IMR-90 (cell line): ENCODE measurements at regions not wholly inside any gene's neighbourhood (a gene's known extent, or its start where the extent isn't known, plus 50 kb on each side); places are given as distances from the start of the nearest gene placed in this dataset.

Experiments used
- ATAC-seq: fragments of 200-7000 bp; cut with Tn5 transposase; 2 replicates; pipeline ENCODE4 v1.9.1; 2020; ENCODE audit warnings: low read depth, mild to moderate bottlenecking, moderate library complexity
- BruUV-seq: library from RNA; stranded (reverse); fragments of 400-500 nt; replicated peaks from 2 replicates; lab custom pipeline; 2021; lab: Mats Ljungman, UMichigan
- CTCF ChIA-PET: fragments of 300-600 bp; formaldehyde crosslinking; extraction: SDS; loops from one replicate; lab custom pipeline; 2021; ENCODE audit warnings: antibody characterized with exemption; lab: Yijun Ruan, JAX
- POLR2A ChIA-PET: fragments of 300-600 bp; sonication (Branson Sonifier 250); formaldehyde crosslinking; loops from one replicate; lab custom pipeline; 2022; ENCODE audit warnings: antibody characterized with exemption; ENCODE audit not compliant: unreplicated experiment; lab: Charles Lee
- DNase-seq: peaks from one replicate; pipeline ENCODE4 v3.0.0; 2013
- H2AFZ ChIP-seq: replicated peaks from 2 replicates; pipeline ENCODE3; 2013; ENCODE audit warnings: low read length, mild to moderate bottlenecking; ENCODE audit not compliant: poor library complexity
- H2AK5ac ChIP-seq: 2 replicates; pipeline ENCODE4 v1.6.1; 2013; ENCODE audit warnings: low read depth, low read length, inconsistent platforms
- H2AK9ac ChIP-seq: replicated peaks from 2 replicates; pipeline ENCODE3; 2013; ENCODE audit warnings: mild to moderate bottlenecking, low read depth, low read length, moderate library complexity; ENCODE audit not compliant: poor library complexity
- H2BK120ac ChIP-seq: 2 replicates; pipeline ENCODE4 v1.6.1; 2013; ENCODE audit warnings: low read depth, low read length, inconsistent platforms
- H2BK15ac ChIP-seq: 3 replicates; pipeline ENCODE4 v1.6.1; 2013; ENCODE audit warnings: low read depth, low read length, inconsistent platforms
- H2BK20ac ChIP-seq: 2 replicates; pipeline ENCODE4 v1.6.1; 2013; ENCODE audit warnings: low read depth, mild to moderate bottlenecking, inconsistent platforms, low read length, moderate library complexity
- H2BK5ac ChIP-seq: 2 replicates; pipeline ENCODE4 v1.6.1; 2013; ENCODE audit warnings: mild to moderate bottlenecking, low read depth, low read length, inconsistent platforms; ENCODE audit not compliant: poor library complexity, severe bottlenecking
- H3K14ac ChIP-seq: replicated peaks from 2 replicates; pipeline ENCODE4 v1.6.1; 2013; ENCODE audit warnings: low read depth, low read length, inconsistent platforms
- H3K18ac ChIP-seq: 2 replicates; pipeline ENCODE4 v1.6.1; 2013; ENCODE audit warnings: low read depth, low read length, control low read depth
- H3K23ac ChIP-seq: 2 replicates; pipeline ENCODE4 v1.6.1; 2013; ENCODE audit warnings: low read depth, low read length, inconsistent platforms
- H3K27ac ChIP-seq: 2 replicates; pipeline ENCODE4 v1.5.1; 2013; ENCODE audit warnings: mild to moderate bottlenecking, control low read depth, low read length; ENCODE audit not compliant: insufficient read depth
- H3K27me3 ChIP-seq: 2 replicates; pipeline ENCODE4 v1.6.1; 2013; ENCODE audit warnings: low read length; ENCODE audit not compliant: control insufficient read depth, insufficient read depth
- H3K36me3 ChIP-seq: 2 replicates; pipeline ENCODE4 v1.6.1; 2013; ENCODE audit warnings: low read length, mixed read lengths; ENCODE audit not compliant: control insufficient read depth, insufficient read depth
- H3K4ac ChIP-seq: 2 replicates; pipeline ENCODE4 v1.6.1; 2013; ENCODE audit warnings: low read depth, low read length, inconsistent platforms
- H3K4me1 ChIP-seq: 2 replicates; pipeline ENCODE4 v1.6.1; 2013; ENCODE audit warnings: low read length, mixed read lengths; ENCODE audit not compliant: control insufficient read depth, insufficient read depth
- H3K4me2 ChIP-seq: 2 replicates; pipeline ENCODE4 v1.6.1; 2013; ENCODE audit warnings: low read depth, mild to moderate bottlenecking, control low read depth, low read length, moderate library complexity
- H3K4me3 ChIP-seq: 2 replicates; pipeline ENCODE4 v1.5.1; 2013; ENCODE audit warnings: low read depth, mild to moderate bottlenecking, control low read depth, low read length, moderate library complexity; ENCODE audit not compliant: insufficient read depth
- H3K56ac ChIP-seq: 2 replicates; pipeline ENCODE4 v1.6.1; 2013; ENCODE audit warnings: low read length, inconsistent platforms; ENCODE audit not compliant: insufficient read depth; ENCODE audit errors: extremely low read depth
- H3K79me1 ChIP-seq, 2 experiments: 2 replicates each; pipeline ENCODE4 v1.6.1; 2013; ENCODE audit warnings: low read length in 2 of 2, inconsistent platforms in 1 of 2, low read depth in 1 of 2
- H3K9ac ChIP-seq: 2 replicates; pipeline ENCODE4 v1.6.1; 2013; ENCODE audit warnings: low read depth, low read length, control low read depth
- H3K9me1 ChIP-seq: 2 replicates; pipeline ENCODE4 v1.6.1; 2013; ENCODE audit warnings: low read length, inconsistent platforms; ENCODE audit not compliant: insufficient read depth
- H3K9me3 ChIP-seq: 2 replicates; pipeline ENCODE4 v1.6.1; 2013; ENCODE audit warnings: low read length; ENCODE audit not compliant: control insufficient read depth, insufficient read depth
- H4K20me1 ChIP-seq: 2 replicates; pipeline ENCODE4 v1.6.1; 2013; ENCODE audit warnings: low read length, inconsistent platforms; ENCODE audit not compliant: insufficient read depth
- H4K5ac ChIP-seq: 2 replicates; pipeline ENCODE4 v1.6.1; 2013; ENCODE audit warnings: mild to moderate bottlenecking, low read depth, low read length, control low read depth
- H4K8ac ChIP-seq, 2 experiments: 2 replicates each; pipeline ENCODE4 v1.6.1; 2013; ENCODE audit warnings: low read depth in 2 of 2, low read length in 2 of 2, control low read depth in 1 of 2, inconsistent platforms in 1 of 2
- H4K91ac ChIP-seq: 2 replicates; pipeline ENCODE4 v1.6.1; 2013; ENCODE audit warnings: low read depth, low read length, inconsistent platforms; ENCODE audit not compliant: insufficient read depth
- CEBPB ChIP-seq: IDR thresholded peaks from 2 replicates; pipeline ENCODE4 v1.6.1; 2012; ENCODE audit warnings: low read depth, low read length, improper control_type of control experiment
- CHD1 ChIP-seq: IDR thresholded peaks from 2 replicates; pipeline ENCODE4 v1.6.1; 2012; ENCODE audit warnings: low read depth, low read length, improper control_type of control experiment
- FOS ChIP-seq: fragments of 150-350 bp; IDR thresholded peaks from 2 replicates; pipeline ENCODE4 v1.6.1; 2016; ENCODE audit warnings: low read depth, low read length
- MAFK ChIP-seq: IDR thresholded peaks from 2 replicates; pipeline ENCODE4 v1.6.1; 2012; ENCODE audit warnings: low read depth, low read length, improper control_type of control experiment
- MAZ ChIP-seq: IDR thresholded peaks from 2 replicates; pipeline ENCODE4 v1.6.1; 2012; ENCODE audit warnings: low read depth, mild to moderate bottlenecking, low read length, improper control_type of control experiment, moderate library complexity, borderline replicate concordance
- MXI1 ChIP-seq: IDR thresholded peaks from 2 replicates; pipeline ENCODE4 v1.6.1; 2012; ENCODE audit warnings: low read depth, mild to moderate bottlenecking, low read length, moderate library complexity, borderline replicate concordance
- NFE2L2 ChIP-seq: fragments of 150-350 bp; IDR thresholded peaks from 2 replicates; pipeline ENCODE4 v1.6.1; 2016; ENCODE audit warnings: low read depth, mild to moderate bottlenecking, low read length
- POLR2A ChIP-seq: IDR thresholded peaks from 2 replicates; pipeline ENCODE4 v1.6.1; 2012; ENCODE audit warnings: mild to moderate bottlenecking, low read depth, low read length
- RAD21 ChIP-seq: IDR thresholded peaks from 2 replicates; pipeline ENCODE4 v1.6.1; 2012; ENCODE audit warnings: low read length, improper control_type of control experiment
- RFX5 ChIP-seq: IDR thresholded peaks from 2 replicates; pipeline ENCODE4 v1.8.0; 2012; ENCODE audit warnings: low read depth, mild to moderate bottlenecking, low read length, moderate library complexity
- SMC3 ChIP-seq: fragments of 150-350 bp; IDR thresholded peaks from 2 replicates; pipeline ENCODE4 v1.6.1; 2016; ENCODE audit warnings: low read depth, mild to moderate bottlenecking, antibody characterized with exemption, low read length, moderate library complexity
- WGBS, 2 experiments: methylation state at CpG; one replicate each; pipeline versions ENCODE4 v1.1.5 to v1.1.7; 2013; ENCODE audit warnings: missing lambda C conversion rate in 2 of 2; ENCODE audit not compliant: insufficient read length in 1 of 2; ENCODE audit errors: extremely low coverage in 2 of 2; 5-methylcytosine and 5-hydroxymethylcytosine counted together
- dilution Hi-C: fragments of 300-500 bp; cut with HindIII; formaldehyde crosslinking; loops from one replicate; pipeline ENCODE4 v1.14.3; 2018; ENCODE audit warnings: low sequenced_read_pairs; ENCODE audit not compliant: unreplicated experiment
- in situ Hi-C: fragments of 300-500 bp; cut with MboI; formaldehyde crosslinking; loops from 3 replicates; pipeline ENCODE4 v1.14.3; 2019; ENCODE audit warnings: low sequenced_read_pairs, inconsistent platforms, mixed read lengths
- intact Hi-C: fragments of 100-400 bp; cut with micrococcal nuclease; formaldehyde crosslinking; loops from 2 replicates; pipeline ENCODE4 v1.10.0; 2022
- TF ChIP-seq, protein P1 (sequence below): fragments of 150-350 bp; IDR thresholded peaks from 2 replicates; pipeline ENCODE4 v1.6.1; 2017; ENCODE audit warnings: mild to moderate bottlenecking, antibody characterized with exemption, low read length, low read depth
- TF ChIP-seq, protein P2 (sequence below): fragments of 150-350 bp; IDR thresholded peaks from 2 replicates; pipeline ENCODE4 v1.6.1; 2016; ENCODE audit warnings: low read depth, mild to moderate bottlenecking, low read length, moderate library complexity, borderline replicate concordance

DNA sequence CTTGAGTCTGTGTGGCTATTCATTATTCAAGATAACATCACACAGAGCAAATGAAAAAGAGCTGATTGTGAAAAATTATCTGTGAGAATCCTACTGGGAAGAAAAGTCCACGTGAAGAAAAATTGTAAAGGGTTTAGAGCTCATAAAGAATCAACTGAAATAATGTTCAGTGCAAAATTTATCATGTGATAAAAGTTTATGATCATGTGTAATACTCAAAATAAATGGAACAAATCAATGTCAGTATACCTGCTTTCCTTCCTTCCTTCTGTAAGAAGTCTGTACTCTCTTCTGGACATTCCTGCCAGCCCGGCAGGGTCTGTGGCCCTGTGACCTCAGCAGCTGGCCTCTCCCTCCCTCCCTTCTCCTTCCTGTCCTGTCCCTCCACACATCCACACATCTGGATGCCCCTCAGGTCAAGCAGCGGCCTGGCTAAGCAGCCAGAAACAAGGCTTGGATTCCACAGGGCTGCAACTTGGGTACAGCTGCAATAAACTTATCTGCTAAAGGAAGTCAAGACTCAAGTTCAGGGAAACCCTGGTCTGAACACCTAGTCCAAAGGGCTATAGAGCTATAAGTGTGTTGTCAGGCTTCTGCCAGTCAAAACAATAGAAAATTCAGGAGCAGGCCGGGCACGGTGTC, 172.1 kb downstream of the MREG start:
- in situ Hi-C loops, result no loop called here
- Histone ChIP-seq H3K56ac (no peak overlapping the region), H3K4me1 (peaks cover 3% of the 10 kb centered on the region; the same call in 1 of the 2 replicates), H3K18ac (no peak overlapping the region), H3K36me3 (no peaks in the 10 kb centered on the region), H4K91ac (no peak overlapping the region), H2AK5ac (peak overlapping the region; percentile 37; the same call in 1 of the 2 replicates), H3K9me1 (no peaks in the 10 kb centered on the region), H2BK5ac (no peak overlapping the region), H3K9ac (no peak overlapping the region), H2BK15ac (no peak overlapping the region), H3K23ac (no peak overlapping the region), H3K4me2 (no peak overlapping the region), H3K79me1 (no peaks in the 10 kb centered on the region), H3K27me3 (no peaks in the 10 kb centered on the region), H3K27ac (no peak overlapping the region), H2BK120ac (0 out of 2 replicates have a peak overlapping the region, but pooled peaks have one; percentile 11), H2AK9ac (no peak overlapping the region), H2AFZ (peak overlapping the region; percentile 25), H3K4ac (peak overlapping the region; percentile 33; the same call in 1 of the 2 replicates), H3K14ac (no peak overlapping the region), H3K4me3 (no peak overlapping the region), H2BK20ac (no peak overlapping the region), H4K8ac (no peak overlapping the region), H4K20me1 (no peaks in the 10 kb centered on the region), H4K5ac (peak overlapping the region; percentile 15; the same call in 1 of the 2 replicates), H3K9me3 (no peaks in the 10 kb centered on the region)
- 21% methylated on average over 2 of the region's 5 CpGs; no CpG with 5 or more reads in 1 of the 2 experiments for WGBS, 2 experiments
- ATAC-seq (no peak), DNase-seq (no peak)
- BruUV-seq, result no TSS peak
- TF ChIP-seq MXI1 (no peak), CHD1 (no peak), MAZ (no peak), SMC3 (no peak), FOS (no peak), POLR2A (no peak), MAFK (no peak), RFX5 (no peak), RAD21 (no peak), CEBPB (no peak), NFE2L2 (no peak)
- TF ChIP-seq, protein P1, sequence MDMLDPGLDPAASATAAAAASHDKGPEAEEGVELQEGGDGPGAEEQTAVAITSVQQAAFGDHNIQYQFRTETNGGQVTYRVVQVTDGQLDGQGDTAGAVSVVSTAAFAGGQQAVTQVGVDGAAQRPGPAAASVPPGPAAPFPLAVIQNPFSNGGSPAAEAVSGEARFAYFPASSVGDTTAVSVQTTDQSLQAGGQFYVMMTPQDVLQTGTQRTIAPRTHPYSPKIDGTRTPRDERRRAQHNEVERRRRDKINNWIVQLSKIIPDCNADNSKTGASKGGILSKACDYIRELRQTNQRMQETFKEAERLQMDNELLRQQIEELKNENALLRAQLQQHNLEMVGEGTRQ, result no peak
- TF ChIP-seq, protein P2, sequence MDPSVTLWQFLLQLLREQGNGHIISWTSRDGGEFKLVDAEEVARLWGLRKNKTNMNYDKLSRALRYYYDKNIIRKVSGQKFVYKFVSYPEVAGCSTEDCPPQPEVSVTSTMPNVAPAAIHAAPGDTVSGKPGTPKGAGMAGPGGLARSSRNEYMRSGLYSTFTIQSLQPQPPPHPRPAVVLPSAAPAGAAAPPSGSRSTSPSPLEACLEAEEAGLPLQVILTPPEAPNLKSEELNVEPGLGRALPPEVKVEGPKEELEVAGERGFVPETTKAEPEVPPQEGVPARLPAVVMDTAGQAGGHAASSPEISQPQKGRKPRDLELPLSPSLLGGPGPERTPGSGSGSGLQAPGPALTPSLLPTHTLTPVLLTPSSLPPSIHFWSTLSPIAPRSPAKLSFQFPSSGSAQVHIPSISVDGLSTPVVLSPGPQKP, result no peak
- ChIA-PET CTCF (no interaction called here), POLR2A (no interaction called here)
- dilution Hi-C loops, result no loop called here
- intact Hi-C loops, result no loop called here
